ENCODE measurements at regions not wholly inside any gene's neighbourhood (a gene's known extent, or its start where the extent isn't known, plus 50 kb on each side); places are given as distances from the start of the nearest gene placed in this dataset.

DNA sequence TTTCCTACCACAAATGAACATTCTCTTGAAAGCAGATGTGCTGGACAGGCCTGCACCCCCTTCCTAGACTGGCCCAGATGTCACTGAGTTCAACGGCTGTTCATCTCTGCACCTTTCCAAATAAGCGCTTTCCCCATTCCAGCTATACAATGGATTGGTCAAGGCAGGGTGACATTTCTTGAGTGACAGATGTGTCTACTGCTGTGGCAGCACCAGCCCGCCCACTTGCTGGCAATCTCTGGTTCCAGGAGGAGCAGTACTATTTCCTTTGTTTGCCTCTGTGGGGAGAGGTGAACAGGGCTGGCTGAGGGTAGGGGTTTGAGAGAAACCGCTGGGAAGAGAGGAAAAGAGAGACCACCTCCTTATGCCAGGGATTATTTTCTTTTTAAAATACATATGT lies 269.5 kb upstream of the POU3F3 start:
- WGBS, 5 donors: 78 to 89% (median 81%) methylated on average over 4 of the region's 4 CpGs
- Histone ChIP-seq H3K27me3 (replicated peaks in 1 of 7) (no peaks in the 10 kb centered on the region), H3K9me3 (peaks cover 0 to 3% (median 0%) of the 10 kb centered on the region in 8 donors), H3K36me3 (no peaks in the 10 kb centered on the region), H3K4me3 (no peak overlapping the region), H3K4me1 (no peaks in the 10 kb centered on the region), H3K27ac (no peak overlapping the region)
- no peak for TF ChIP-seq CTCF (IDR thresholded peaks at IDR 0.05 in 8 of 11, conservative IDR thresholded peaks at IDR 0.05 in 3 of 11)
- intact Hi-C loops (cut with DNase I; ENCODE audit: low total_unique reads): no loop called here
- DNase-seq: no peak

DNA sequence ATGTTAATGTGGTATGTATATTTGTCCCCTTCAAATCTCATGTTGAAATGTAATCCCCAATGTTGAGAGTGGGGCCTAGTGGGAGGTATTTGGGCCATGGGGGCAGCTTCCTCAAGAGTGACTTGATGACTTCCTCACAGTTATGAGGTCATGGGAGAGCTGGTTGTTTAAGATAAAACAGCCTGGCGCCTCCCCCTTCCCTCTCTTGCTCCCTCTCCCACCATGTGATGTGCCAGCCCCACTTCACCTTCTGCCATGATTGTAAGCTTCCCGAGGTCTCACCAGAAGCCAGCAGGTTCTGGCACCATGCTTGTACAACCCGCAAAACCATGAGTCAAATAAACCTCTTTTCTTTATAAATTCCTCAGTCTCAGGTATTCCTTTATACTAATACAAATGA lies 258.3 kb upstream of the POU3F3 start:
- H3K9me3 ChIP-seq: peaks cover 0 to 33% (median 20%) of the 10 kb centered on the region in 8 donors
- H3K27ac ChIP-seq: no peak overlapping the region
- intact Hi-C loops (cut with DNase I; ENCODE audit: low total_unique reads): no loop called here
- DNase-seq: no peak
- no peaks in the 10 kb centered on the region for H3K36me3 ChIP-seq
- WGBS, 5 donors: 84 to 95% (median 91%) methylated on average over 3 of the region's 3 CpGs
- H3K27me3 ChIP-seq (replicated peaks in 1 of 7): peaks cover 0 to 7% (median 0%) of the 10 kb centered on the region in 7 donors
- no peaks in the 10 kb centered on the region for H3K4me1 ChIP-seq
- no peak overlapping the region for H3K4me3 ChIP-seq
- TF ChIP-seq POLR2AphosphoS5 (IDR thresholded peaks at IDR 0.05) (no peak), POLR2A (IDR thresholded peaks at IDR 0.05) (no peak), CTCF (IDR thresholded peaks at IDR 0.05 in 8 of 11, conservative IDR thresholded peaks at IDR 0.05 in 3 of 11) (no peak)

GRCh38 chr2:104597942-104598341 lies 256.0 kb upstream of the POU3F3 start:
- Histone ChIP-seq H3K4me1 (no peaks in the 10 kb centered on the region), H3K9me3 (peaks cover 0 to 10% (median under 1%) of the 10 kb centered on the region in 8 donors), H3K4me3 (no peak overlapping the region), H3K27me3 (replicated peaks in 1 of 7) (peaks cover 0 to 7% (median 0%) of the 10 kb centered on the region in 7 donors), H3K27ac (no peak overlapping the region), H3K36me3 (no peaks in the 10 kb centered on the region)
- TF ChIP-seq POLR2AphosphoS5 (IDR thresholded peaks at IDR 0.05) (no peak), POLR2A (IDR thresholded peaks at IDR 0.05) (no peak), CTCF (IDR thresholded peaks at IDR 0.05 in 8 of 11, conservative IDR thresholded peaks at IDR 0.05 in 3 of 11) (no peak)
- intact Hi-C loops (cut with DNase I; ENCODE audit: low total_unique reads): no loop called here
- DNase-seq: no peak
- WGBS, 5 donors: 74 to 84% (median 75%) methylated on average over 2 of the region's 2 CpGs

- H3K27me3 ChIP-seq (replicated peaks in 1 of 7): peaks cover 0 to 7% (median 0%) of the 10 kb centered on the region in 7 donors
- H3K4me1 ChIP-seq: no peaks in the 10 kb centered on the region
- peaks cover 0 to 4% (median 0%) of the 10 kb centered on the region in 8 donors for H3K9me3 ChIP-seq
- TF ChIP-seq POLR2AphosphoS5 (IDR thresholded peaks at IDR 0.05) (no peak), POLR2A (IDR thresholded peaks at IDR 0.05) (no peak), CTCF (IDR thresholded peaks at IDR 0.05 in 8 of 11, conservative IDR thresholded peaks at IDR 0.05 in 3 of 11) (no peak)
- intact Hi-C loops (cut with DNase I; ENCODE audit: low total_unique reads): no loop called here
- DNase-seq: no peak
- no peak overlapping the region for H3K27ac ChIP-seq
- whole genome bisulfite sequencing, 5 donors: 84 to 95% (median 91%) methylated on average over 6 of the region's 6 CpGs
- no peaks in the 10 kb centered on the region for H3K36me3 ChIP-seq
- no peak overlapping the region for H3K4me3 ChIP-seq
These were observed 255.3 kb upstream of the POU3F3 start for GRCh38 chr2:104598636-104599035.

Measured in spleen (tissue), 11 donors.